GM18520 (cell line): ENCODE measurements at regions not wholly inside any gene's neighbourhood (a gene's known extent, or its start where the extent isn't known, plus 50 kb on each side); places are given as distances from the start of the nearest gene placed in this dataset.
"Not testable (repeated sequence)": the region's sequence is repeated elsewhere in the genome, so short reads cannot be mapped to it uniquely, and the experiment has no call there.

Experiments
- ATAC-seq: cut with Tn5 transposase; IDR thresholded peaks from one replicate; pipeline ENCODE4 v1.9.1; 2021; ENCODE audit not compliant: unreplicated experiment

DNA sequence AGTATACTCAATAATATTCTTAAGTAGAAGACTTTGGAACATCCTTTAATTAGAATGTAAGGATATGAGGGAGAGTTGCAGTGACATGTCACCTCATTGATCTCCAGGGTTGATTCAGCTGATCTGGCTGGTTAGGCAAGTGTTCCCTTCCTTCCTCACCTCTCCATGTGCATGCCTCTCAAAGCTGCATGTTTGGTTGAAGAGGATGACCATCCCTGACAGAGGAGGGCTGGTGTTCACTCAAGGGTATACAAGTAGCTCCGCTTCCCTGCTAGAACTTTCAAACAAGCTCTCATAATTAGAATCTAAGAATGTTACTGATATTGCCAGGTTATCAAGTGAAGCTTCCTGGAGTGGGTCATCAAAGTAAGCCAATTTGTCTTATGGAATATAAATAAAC lies 341.1 kb upstream of the FLRT2 start:
- ATAC-seq: no peak

DNA sequence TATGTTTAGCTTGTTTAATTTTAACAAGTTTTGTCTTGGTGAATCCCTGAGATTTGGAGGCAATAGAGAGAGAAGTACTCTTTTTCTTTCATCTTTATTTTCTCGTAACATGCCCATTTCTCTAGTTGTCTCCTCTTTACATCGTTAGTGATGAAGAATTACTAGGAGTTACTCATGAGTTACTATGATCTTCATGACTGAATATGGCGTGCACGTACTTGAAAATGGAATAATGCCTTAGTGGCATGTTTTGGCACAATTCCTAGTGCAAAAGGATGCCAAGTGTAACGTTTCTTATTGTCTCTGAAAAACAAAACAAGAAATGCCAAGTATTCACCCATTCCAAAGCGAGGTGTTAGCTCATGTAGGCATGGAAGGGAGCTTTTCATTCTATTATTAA lies 340.7 kb upstream of the FLRT2 start:
- not testable (repeated sequence) for ATAC-seq

DNA sequence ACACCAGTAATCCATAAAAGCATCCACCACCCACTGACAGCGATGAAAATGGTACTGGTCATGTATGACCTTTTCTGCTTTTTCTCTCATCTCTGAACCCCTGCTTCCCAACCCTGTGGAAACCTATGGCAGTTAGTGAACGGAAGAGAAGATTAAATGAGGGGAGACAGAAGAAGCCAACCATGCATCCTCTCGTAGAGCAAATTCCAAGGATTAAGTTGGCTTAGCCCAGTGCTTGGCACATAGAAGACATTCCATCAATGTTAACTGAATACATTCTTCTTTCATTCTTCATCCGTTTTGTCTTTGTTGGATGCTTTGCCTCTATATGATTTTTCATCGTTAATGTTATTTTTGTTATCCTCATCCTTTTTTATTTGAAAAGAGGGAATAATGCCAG lies 339.7 kb upstream of the FLRT2 start:
- no peak for ATAC-seq

DNA sequence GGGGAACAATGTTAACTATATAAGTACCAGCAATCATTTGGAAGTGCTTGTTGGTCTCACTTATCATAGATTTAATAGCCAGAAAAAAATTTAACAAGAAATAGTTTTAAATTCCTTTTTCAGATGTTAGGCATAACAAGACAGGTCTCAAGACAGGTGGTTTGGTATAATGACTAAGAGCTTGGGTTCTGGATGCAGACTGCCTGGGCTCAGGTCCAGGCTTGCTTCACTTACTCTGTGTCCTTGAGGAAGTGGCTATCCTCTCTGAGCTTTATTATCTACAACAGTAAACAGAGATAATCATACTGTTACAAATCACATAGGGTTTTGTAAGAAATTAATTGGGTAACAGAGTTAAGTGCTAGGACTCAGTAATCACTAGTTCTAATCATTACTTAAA lies 338.0 kb upstream of the FLRT2 start:
- no peak for ATAC-seq

DNA sequence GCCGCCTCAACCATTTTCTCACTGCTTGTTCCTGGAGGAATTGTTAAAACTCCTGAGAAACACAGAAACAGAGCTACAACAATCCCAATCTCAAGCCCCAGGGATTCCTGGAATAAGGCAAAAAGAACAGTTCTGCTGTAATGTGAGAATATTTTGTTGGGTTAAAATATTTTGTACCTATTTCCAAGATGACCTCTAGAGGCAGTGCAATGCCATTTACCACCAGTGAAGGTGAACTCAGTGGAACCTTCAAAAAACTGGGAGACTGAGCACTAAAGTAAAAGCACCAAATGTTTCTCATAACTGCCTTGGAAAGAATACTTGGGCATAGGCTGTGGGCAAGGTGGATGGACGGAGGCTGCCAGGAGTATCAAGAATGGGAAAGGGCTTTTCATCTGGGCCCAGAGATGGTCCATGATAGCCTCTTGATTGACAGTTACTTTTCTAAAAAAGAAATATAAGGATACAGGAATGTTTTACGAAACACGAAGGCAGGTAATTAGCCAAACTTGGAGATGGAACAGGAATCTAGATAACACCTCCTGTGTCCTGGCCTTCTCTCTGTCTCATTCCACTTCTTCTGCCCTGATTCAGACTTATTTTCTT lies 334.0 kb upstream of the FLRT2 start:
- no peak for ATAC-seq

DNA sequence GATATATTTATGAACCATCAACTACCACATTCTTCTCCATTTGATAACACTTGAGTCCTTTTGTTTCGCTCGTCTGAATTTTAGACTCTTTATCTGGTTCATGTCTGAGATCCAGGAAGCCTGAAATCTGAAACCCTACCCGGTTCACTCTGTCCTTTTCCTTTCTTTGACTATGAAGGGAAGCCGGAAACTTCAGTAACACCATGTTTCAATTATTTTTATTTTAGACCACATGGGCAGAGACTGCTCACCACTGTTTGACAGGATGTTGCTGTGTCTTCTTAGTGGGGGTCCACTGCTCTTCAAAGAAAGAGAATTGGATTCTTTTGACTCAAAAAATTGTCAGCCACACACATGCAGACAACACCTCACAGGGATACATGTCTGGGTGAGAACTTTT lies 331.9 kb upstream of the FLRT2 start:
- no peak for ATAC-seq

DNA sequence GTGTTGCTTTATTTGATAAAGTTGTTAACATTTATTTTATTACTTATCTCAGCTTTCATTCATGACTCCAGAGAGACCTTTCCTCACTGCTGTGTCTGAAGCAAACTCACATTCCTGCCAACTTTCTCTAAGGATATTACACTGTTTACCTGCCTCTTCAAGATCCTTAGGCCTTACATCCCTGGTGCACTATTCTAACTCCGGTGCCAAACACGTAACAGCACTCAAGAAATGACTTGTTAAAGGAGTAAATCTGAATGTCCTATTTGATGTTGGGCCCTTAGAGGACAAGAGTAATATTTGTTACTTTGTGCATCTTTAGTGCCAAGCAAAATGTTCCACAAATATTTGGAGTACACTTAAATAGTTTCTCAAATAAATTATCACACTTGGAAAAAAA lies 324.1 kb upstream of the FLRT2 start:
- ATAC-seq: no peak

DNA sequence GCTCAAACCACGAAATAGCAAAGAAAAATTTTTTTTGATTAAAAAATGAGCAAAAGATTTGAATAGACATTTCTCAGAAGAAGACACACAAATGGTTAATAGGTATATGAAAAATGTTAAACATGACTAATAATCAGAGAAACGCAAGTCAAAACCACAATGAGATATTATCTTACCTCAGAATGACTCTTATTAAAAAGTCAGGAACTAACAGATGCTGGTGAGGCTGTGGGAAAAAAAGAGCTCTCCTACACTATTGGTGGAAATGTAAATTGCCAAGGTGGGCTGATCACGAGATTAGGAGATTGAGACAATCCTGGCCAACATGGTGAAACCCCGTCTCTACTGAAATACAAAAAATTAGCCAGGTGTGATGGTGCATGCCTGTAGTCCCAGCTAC lies 315.5 kb upstream of the FLRT2 start:
- ATAC-seq: no peak

DNA sequence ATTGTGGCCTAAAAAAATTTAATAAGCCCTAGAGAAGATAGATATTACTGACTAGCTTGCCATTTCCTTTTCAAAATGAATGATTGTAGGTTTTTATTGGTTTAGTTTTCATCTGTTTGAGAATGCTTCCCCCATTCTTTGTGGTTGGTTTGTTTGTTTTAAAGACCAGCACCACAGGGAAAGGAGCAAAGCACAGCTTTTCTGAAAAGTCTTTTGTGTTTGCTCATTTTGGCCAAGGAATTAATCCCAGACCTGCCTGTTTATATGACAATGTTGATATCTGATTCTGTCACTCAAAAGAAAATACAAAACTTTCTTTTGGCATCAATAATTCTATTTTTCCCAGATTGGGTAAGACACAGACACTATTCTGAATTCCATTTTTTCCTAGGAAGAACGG lies 312.5 kb upstream of the FLRT2 start:
- no peak for ATAC-seq

DNA sequence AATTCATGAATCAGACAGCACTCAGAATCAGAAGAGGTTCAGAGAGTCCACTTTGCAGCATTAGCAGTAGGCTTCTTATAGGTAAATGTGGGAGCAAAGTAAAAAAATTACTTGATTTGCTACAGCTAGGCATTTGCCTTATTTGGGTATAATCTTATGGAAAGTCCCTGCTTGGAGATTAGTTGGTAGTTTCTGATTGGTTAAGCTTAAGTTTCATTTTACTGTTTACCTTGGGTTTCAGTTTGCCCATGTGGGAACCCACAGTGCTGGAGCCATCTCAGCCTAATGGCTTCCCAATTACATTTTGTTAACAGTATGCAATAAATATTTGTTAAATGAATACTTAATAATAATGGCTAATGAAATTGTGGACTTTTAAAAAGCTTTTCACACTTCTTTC lies 311.0 kb upstream of the FLRT2 start:
- no peak for ATAC-seq

DNA sequence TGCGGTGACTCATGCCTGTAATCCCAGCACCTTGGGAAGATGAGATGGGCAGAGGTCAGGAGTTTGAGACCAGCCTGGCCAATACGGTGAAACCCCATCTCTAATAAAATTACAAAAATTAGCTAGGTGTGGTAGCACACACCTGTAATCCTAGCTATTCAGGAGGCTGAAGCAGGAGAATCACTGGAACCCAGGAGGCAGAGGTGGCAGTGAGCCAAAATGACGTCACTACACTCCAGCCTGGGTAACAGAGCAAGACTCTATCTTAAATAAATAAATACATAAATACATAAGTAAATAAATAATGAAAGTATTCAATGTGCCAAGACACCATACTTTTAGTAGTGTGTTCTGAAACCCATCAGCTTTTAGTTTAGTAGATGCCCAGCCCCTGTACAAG lies 308.1 kb upstream of the FLRT2 start:
- no peak for ATAC-seq

DNA sequence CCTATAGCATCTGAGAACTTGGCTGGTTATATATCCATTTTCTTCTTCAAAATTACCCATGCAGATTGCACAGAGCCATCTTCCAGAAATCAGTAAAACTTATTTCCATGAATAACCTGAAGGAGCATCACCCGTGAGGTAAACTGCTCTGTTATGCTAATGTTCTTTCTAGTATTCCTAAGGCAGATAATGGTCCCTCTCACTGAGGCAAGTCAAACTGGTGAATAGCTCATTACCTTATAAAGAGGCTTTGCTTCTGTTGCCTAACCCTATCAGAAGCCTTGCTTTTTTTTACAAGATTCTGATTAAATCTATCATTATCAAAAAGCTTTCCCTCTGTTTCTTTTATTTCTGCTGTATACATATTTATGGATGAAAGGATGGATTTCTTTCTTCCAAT lies 307.6 kb upstream of the FLRT2 start:
- ATAC-seq: no peak

DNA sequence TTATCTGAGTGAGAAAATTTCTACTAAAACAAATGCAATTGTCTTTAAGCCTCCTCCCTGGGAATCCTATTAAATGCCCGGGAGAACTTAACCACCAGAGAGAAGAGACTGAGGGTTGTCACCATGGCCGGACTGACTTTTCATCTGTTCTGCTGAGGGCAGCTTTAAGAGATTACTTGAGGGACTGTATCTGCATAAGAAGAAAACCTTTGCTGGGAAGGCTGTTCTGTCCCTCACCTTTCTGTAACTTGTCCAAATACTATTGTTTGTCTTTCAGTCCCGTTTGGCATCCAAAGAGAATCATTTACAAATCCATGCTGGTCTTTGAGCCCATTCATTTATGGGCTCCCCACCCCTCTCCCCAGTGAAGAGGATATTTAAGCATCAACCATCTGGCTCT lies 306.3 kb upstream of the FLRT2 start:
- ATAC-seq: no peak

DNA sequence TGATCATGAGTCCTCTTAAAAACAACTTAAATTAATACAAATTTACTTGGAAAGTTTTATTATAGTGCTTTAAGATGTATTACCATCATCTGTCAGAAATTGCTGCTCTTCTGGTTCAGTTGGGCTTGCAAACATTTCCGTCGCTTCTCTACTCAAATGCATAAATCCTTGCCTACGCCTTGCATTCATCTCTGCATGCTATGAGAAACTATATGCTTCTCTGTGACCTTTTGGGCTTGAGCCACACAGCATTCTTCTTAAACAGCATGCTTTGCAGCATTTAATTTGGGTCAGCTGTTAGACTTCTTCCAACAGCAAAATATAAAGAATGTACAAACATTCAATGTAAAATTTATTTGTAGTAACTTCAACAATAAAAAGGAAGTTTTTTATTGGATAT lies 305.7 kb upstream of the FLRT2 start:
- ATAC-seq: no peak

DNA sequence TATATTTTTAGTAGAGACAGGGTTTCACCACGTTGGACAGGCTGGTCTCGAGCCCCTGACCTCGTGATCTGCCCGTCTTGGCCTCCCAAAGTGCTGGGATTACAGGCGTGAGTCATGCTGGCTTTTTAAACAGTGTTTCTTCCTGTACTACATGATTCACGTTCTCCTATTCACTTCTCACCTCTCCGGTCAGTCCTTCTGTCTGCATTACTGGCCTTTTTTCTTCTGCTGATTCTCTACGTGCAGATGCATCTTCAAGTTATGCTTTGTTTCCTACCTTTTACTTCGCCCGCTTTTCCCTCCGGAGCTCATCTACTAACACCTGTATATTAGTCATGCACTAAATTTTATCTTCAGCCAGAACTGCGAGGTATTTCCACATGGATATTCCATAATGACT lies 296.2 kb upstream of the FLRT2 start:
- no peak for ATAC-seq

DNA sequence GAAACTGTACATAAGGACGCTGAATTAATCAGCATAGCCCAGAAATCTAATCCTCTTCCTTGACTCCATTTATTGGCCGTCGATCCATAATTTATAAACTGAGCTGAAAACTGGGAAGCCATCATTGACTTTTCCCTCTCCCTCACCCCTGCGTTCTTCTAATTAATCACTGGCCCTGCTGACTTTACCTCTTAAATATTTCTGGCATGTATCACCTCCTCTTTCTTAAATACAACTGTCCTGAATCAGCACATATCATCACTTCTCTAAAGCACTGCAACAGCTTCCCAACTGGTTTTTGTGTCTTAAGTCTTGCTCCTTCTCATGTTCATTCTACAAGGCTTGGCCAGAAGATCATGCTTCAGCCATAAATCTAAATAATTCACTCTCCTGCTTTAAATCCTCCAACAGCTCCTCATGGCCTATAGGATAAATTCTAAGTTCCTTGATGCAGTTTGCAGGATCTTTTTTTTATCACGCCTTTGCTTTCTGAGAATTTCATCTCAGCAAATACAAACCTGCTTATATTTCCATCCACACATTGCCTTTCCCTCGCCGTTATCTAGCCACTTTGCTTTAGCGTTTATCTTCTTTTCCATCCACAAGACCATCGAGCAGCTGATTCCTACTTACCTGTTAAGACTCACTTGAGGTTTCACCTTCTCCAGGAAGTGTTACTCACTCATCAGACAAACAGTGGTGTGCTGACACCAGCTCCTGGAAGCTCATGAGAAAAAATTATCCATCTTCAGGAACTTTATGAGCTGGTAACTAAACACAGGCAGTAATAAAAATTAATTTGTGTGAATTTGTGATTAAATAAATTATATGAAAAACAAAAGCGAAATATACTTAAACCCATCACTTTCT lies 295.6 kb upstream of the FLRT2 start:
- ATAC-seq: no peak

DNA sequence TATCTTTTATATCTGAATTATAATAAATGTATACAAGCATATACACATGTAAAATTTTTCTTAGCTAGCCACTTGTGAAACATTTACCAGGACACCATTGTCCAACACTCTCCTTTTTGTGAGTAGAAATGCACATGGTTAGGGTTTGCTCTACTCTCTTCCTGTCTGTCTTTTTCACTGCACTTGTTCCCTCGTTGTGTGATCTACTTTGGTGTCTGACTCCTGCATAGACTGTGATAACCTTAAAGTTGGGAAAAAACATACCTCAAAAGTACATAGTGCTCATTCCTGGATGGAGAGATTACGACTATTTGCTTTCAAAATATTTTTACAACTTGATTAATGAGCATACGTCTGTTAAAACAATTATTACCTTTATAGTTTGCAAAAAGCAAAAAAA lies 294.1 kb upstream of the FLRT2 start:
- no peak for ATAC-seq

DNA sequence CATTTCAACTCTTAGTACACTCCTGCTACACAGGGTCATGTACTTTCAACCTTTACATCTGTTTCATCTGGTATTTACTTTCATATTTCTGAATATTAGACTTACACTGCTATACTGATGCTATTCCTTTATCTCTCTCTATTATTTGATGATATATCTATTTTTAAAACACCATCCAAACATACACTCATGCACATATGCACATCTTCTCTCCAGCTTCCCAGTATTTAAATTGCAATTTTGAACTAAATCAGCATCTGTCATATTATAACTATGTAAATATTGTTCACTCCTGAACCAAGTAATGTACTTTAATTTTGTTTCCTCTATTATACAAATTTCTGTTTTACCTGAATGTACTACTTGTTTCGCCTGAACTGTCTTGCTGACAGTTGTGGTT lies 293.6 kb upstream of the FLRT2 start:
- ATAC-seq: no peak

DNA sequence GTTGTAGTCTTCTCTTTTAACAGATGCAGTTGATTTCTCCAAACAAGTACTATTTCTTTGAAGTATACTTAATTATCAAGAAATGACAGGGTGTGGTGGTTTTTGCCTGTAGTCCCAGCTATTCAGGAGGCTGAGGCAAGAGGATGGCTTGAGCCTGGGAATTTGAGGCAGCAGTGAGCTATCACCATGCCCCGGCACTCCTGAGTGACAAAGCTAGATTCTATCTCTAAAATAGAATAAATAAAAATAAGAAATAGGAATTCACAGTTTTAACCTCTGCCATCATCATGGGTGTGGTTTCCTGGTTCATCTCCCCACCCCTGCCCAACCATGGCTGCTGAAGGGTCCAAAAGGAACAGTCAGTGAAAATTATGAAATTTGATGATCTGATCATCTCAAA lies 290.2 kb upstream of the FLRT2 start:
- no peak for ATAC-seq

DNA sequence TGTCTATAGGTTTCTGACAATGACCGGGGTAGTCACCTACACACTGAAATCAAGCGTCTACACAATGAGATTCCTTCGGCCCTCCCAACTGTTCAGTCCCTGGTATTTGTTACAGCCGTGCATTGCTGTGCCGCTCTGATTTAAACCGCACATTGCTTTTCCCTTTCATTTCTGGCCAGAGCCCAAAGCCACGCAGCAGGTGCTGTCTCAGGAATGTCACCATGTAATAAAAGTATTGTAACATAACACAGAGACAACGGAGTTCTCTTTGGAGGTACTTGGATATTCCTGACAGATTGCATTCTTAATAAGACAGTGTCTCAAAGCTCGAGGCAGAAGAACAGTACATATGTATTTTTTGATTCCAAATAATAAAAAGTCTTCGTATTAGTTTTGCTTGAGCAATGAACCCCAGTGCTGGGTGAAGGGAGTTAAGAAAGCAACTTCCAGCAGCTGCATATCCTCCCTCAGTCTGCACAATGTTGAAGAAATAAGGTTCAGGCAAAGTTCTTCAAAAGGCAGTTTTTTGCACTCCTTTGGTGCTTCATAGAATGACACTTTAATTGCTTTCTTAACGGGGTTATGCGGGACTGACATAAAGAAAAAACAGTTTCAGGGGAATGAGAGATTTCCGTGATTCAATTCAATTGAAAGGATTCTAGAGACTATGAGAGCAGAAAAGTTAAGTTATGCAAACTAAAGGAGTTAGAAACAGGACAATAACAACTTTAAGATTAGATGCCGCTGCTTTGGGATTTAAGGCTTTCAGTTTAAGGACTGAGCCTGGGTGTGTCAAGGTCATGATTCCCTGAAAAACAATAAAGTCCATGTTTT lies 288.7 kb upstream of the FLRT2 start:
- ATAC-seq: no peak

DNA sequence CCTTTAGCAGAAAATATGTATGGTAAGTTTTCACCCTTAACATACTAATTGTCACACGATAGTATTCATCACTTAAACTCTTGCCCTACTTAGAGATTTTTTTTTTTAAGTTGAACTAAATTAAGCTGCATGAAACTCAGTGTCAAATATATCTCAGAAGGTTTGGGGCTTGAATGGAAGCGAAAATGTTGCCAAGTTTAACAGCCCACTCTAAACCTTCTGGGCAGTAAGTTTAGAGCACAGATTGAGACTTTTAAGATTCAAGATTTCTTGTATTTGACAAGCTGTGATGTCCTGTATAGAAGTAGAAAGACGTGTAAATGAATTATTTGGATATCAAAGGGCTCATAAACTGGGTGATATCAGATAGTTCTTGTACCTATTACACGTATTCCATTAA lies 287.3 kb upstream of the FLRT2 start:
- no peak for ATAC-seq

DNA sequence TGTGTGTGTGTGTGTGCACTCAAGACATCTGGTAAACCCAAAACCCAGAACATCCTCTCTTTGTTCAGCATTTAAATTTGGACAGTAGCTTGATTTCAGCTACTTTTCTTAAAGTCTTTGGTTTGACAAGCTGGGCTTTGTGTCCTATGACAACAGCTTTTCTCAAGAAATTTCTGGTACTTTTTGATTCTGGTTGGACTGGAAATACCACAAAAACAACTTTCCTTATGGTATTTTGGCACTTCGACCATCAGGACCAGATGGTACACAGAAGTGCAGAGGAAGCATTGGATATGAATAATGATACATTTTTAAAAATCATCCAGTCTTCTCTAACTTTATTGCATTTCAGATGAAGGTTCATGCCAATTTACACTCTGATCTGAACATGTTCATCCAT lies 286.6 kb upstream of the FLRT2 start:
- ATAC-seq: no peak
